MCF 10A (cell line): ENCODE measurements at regions not wholly inside any gene's neighbourhood (a gene's known extent, or its start where the extent isn't known, plus 50 kb on each side); places are given as distances from the start of the nearest gene placed in this dataset.
"Not testable (repeated sequence)": the region's sequence is repeated elsewhere in the genome, so short reads cannot be mapped to it uniquely, and the experiment has no call there.

Source experiments
- BruUV-seq: library from RNA; stranded (reverse); fragments of 400-500 nt; replicated peaks from 2 replicates; lab custom pipeline; 2021; lab: Mats Ljungman, UMichigan
- CTCF ChIA-PET: fragments of 300-600 bp; sonication (Branson Sonifier 250); formaldehyde crosslinking; extraction: SDS; loops from one replicate; lab custom pipeline; 2021; ENCODE audit warnings: antibody characterized with exemption, inconsistent platforms; lab: Yijun Ruan, JAX
- POLR2A ChIA-PET: fragments of 300-600, 350-650 bp; sonication (Branson Sonifier 250); formaldehyde crosslinking; extraction: SDS; loops from one replicate; lab custom pipeline; 2020; ENCODE audit warnings: antibody characterized with exemption, inconsistent platforms; lab: Yijun Ruan, JAX
- DNase-seq: peaks from one replicate; pipeline ENCODE4 v3.0.0-alpha.2; 2018; ENCODE audit not compliant: unreplicated experiment
- H3K27ac Mint-ChIP-seq: one replicate; pipeline ENCODE4 v1.8.0; 2022; ENCODE audit warnings: mild to moderate bottlenecking, low read depth, mixed read lengths; ENCODE audit not compliant: unreplicated experiment
- H3K27me3 Mint-ChIP-seq: one replicate; pipeline ENCODE4 v1.8.0; 2022; ENCODE audit warnings: mixed read lengths; ENCODE audit not compliant: insufficient read depth, unreplicated experiment
- H3K36me3 Mint-ChIP-seq: one replicate; pipeline ENCODE4 v1.8.0; 2022; ENCODE audit warnings: mild to moderate bottlenecking, moderate library complexity, mixed read lengths; ENCODE audit not compliant: insufficient read depth, unreplicated experiment
- H3K4me1 Mint-ChIP-seq: one replicate; pipeline ENCODE4 v1.8.0; 2022; ENCODE audit warnings: mixed read lengths; ENCODE audit not compliant: insufficient read depth, unreplicated experiment
- H3K4me3 Mint-ChIP-seq: one replicate; pipeline ENCODE4 v1.8.0; 2022; ENCODE audit warnings: mild to moderate bottlenecking, moderate library complexity, mixed read lengths; ENCODE audit not compliant: unreplicated experiment
- H3K9me3 Mint-ChIP-seq: one replicate; pipeline ENCODE4 v1.8.0; 2022; ENCODE audit warnings: mixed read lengths; ENCODE audit not compliant: unreplicated experiment
- CTCF ChIP-seq: fragments of 200-600 bp; IDR thresholded peaks from one replicate; pipeline ENCODE4 v1.8.0; 2022; ENCODE audit warnings: antibody characterized with exemption, mild to moderate bottlenecking; ENCODE audit not compliant: unreplicated experiment
- intact Hi-C: fragments of 100-400 bp; cut with micrococcal nuclease; formaldehyde crosslinking; loops from 2 replicates; pipeline ENCODE4 v1.14.1; 2022

- BruUV-seq, result no TSS peak
- ChIA-PET CTCF (no interaction called here), POLR2A (no interaction called here)
- Mint-ChIP-seq H3K4me1 (no peaks in the 10 kb centered on the region), H3K27ac (no peak overlapping the region), H3K36me3 (peaks cover 6% of the 10 kb centered on the region), H3K4me3 (no peak overlapping the region), H3K27me3 (no peaks in the 10 kb centered on the region), H3K9me3 (peaks cover 7% of the 10 kb centered on the region)
- no peak for DNase-seq
- intact Hi-C loops, result no loop called here
- TF ChIP-seq CTCF, result no peak
These were observed 58.6 kb upstream of the CNTNAP2 start for GRCh38 chr7:146057958-146058357.

- H3K4me3 Mint-ChIP-seq, result no peak overlapping the region
- CTCF ChIA-PET, result no interaction called here
- BruUV-seq, result no TSS peak
- H3K27me3 Mint-ChIP-seq, result no peaks in the 10 kb centered on the region
- no peak overlapping the region for H3K27ac Mint-ChIP-seq
- peaks cover 6% of the 10 kb centered on the region for H3K36me3 Mint-ChIP-seq
- no peaks in the 10 kb centered on the region for H3K4me1 Mint-ChIP-seq
- H3K9me3 Mint-ChIP-seq, result peaks cover 7% of the 10 kb centered on the region
- no peak for DNase-seq
- intact Hi-C loops, result no loop called here
- POLR2A ChIA-PET, result no interaction called here
- no peak for TF ChIP-seq CTCF
These were observed 61.7 kb upstream of the CNTNAP2 start for GRCh38 chr7:146054909-146055308.

- no peak for TF ChIP-seq CTCF
- Mint-ChIP-seq H3K9me3 (peaks cover 7% of the 10 kb centered on the region), H3K4me3 (no peak overlapping the region), H3K27ac (no peak overlapping the region), H3K4me1 (no peaks in the 10 kb centered on the region), H3K27me3 (no peaks in the 10 kb centered on the region), H3K36me3 (peaks cover 6% of the 10 kb centered on the region)
- no TSS peak for BruUV-seq
- peak; percentile 16 for DNase-seq
- POLR2A ChIA-PET, result no interaction called here
- CTCF ChIA-PET, result interaction anchor here (0.5 kb wide), 1 partner anchor 12 kb away, joined by 3 read pairs; no protein-coding TSS in a partner anchor
- intact Hi-C loops, result no loop called here
These were observed 63.1 kb upstream of the CNTNAP2 start for GRCh38 chr7:146053492-146053891.

GRCh38 chr7:146043310-146043709 is 73.3 kb upstream of the CNTNAP2 start:
- CTCF ChIA-PET, result not testable (repeated sequence)

GRCh38 chr7:146028251-146028750 is 88.3 kb upstream of the CNTNAP2 start:
- Mint-ChIP-seq H3K4me3 (no peak overlapping the region), H3K27me3 (peaks cover 10% of the 10 kb centered on the region), H3K27ac (no peak overlapping the region), H3K36me3 (no peaks in the 10 kb centered on the region), H3K4me1 (no peaks in the 10 kb centered on the region), H3K9me3 (peaks cover 16% of the 10 kb centered on the region)
- intact Hi-C loops, result no loop called here
- CTCF ChIA-PET, result interaction anchor here (0.7 kb wide), 1 partner anchor 62 kb away, joined by 3 read pairs; no protein-coding TSS in a partner anchor
- POLR2A ChIA-PET, result no interaction called here
- no TSS peak for BruUV-seq
- DNase-seq, result no peak
- no peak for TF ChIP-seq CTCF

More at GRCh38 chr7:146043310-146043709, 73.3 kb upstream of the CNTNAP2 start:
- H3K4me1 Mint-ChIP-seq, POLR2A ChIA-PET, H3K27me3 Mint-ChIP-seq, DNase-seq, H3K27ac Mint-ChIP-seq, H3K36me3 Mint-ChIP-seq, intact Hi-C loops, H3K9me3 Mint-ChIP-seq, BruUV-seq, H3K4me3 Mint-ChIP-seq: not testable (repeated sequence)
